HEK293 (cell line): ENCODE measurements at regions not wholly inside any gene's neighbourhood (a gene's known extent, or its start where the extent isn't known, plus 50 kb on each side); places are given as distances from the start of the nearest gene placed in this dataset.

Experiments used
- CTCF ChIA-PET: fragments of 350-600 bp; formaldehyde crosslinking; extraction: SDS; loops from one replicate; lab custom pipeline; 2021; ENCODE audit warnings: antibody characterized with exemption; lab: Yijun Ruan, JAX
- POLR2A ChIA-PET: fragments of 300-600 bp; formaldehyde crosslinking; extraction: SDS; loops from one replicate; lab custom pipeline; 2020; ENCODE audit warnings: antibody characterized with exemption, inconsistent platforms; lab: Yijun Ruan, JAX
- H3K27ac ChIP-seq: fragments of 200-500 bp; sonication (Bioruptor generic); 2 replicates; pipeline ENCODE4 v1.5.1; 2014; ENCODE audit warnings: low read depth, low read length, control low read depth, inconsistent platforms; ENCODE audit errors: extremely low read depth
- H3K36me3 ChIP-seq, 2 experiments: fragments of 200-500 bp in 1 of 2; sonication (Bioruptor generic) in 1 of 2; 1 replicate in 1 of 2; 2 replicates in 1 of 2; pipeline ENCODE4 v1.5.1; 2014 to 2017; ENCODE audit warnings: inconsistent platforms in 2 of 2, low read length in 2 of 2; ENCODE audit not compliant: control insufficient read depth in 2 of 2, insufficient read depth in 1 of 2
- H3K4me1 ChIP-seq: fragments of 200-500 bp; sonication (Bioruptor generic); 2 replicates; pipeline ENCODE4 v1.5.1; 2014; ENCODE audit warnings: mild to moderate bottlenecking, low read length, inconsistent platforms; ENCODE audit not compliant: control insufficient read depth, insufficient read depth
- H3K4me3 ChIP-seq: 2 replicates; pipeline ENCODE4 v1.5.1; 2011; ENCODE audit warnings: low read depth, mild to moderate bottlenecking, control low read depth, low read length, moderate library complexity
- H3K9me3 ChIP-seq: fragments of 200-500 bp; sonication (Bioruptor generic); 2 replicates; pipeline ENCODE4 v1.5.1; 2014; ENCODE audit warnings: low read depth, low read length, inconsistent platforms; ENCODE audit not compliant: control insufficient read depth, insufficient read depth
- ATF2 ChIP-seq: fragments of 450-650 bp; formaldehyde crosslinking; IDR thresholded peaks from 2 replicates; pipeline ENCODE4 v1.5.1; 2016; ENCODE audit warnings: missing biosample characterization, missing genetic modification characterization, low read depth
- BCL11B ChIP-seq: fragments of 450-650 bp; formaldehyde crosslinking; IDR thresholded peaks from 2 replicates; pipeline ENCODE4 v1.5.1; 2016; ENCODE audit warnings: low read depth, missing biosample characterization, missing genetic modification characterization
- CTCF ChIP-seq: fragments of 450-650 bp; formaldehyde crosslinking; IDR thresholded peaks from 2 replicates; pipeline ENCODE4 v1.5.1; 2016; ENCODE audit warnings: missing biosample characterization, missing genetic modification characterization
- HIC1 ChIP-seq: fragments of 450-650 bp; formaldehyde crosslinking; IDR thresholded peaks from 2 replicates; pipeline ENCODE4 v1.5.1; 2016; ENCODE audit warnings: missing biosample characterization, missing genetic modification characterization
- KLF10 ChIP-seq: fragments of 450-650 bp; IDR thresholded peaks from 2 replicates; pipeline ENCODE4 v1.5.1; 2018; ENCODE audit warnings: missing biosample characterization, mild to moderate bottlenecking, missing genetic modification characterization
- KLF16 ChIP-seq: fragments of 450-650 bp; formaldehyde crosslinking; IDR thresholded peaks from 2 replicates; pipeline ENCODE4 v1.5.1; 2017; ENCODE audit warnings: missing biosample characterization, missing genetic modification characterization
- OVOL3 ChIP-seq: fragments of 450-650 bp; formaldehyde crosslinking; IDR thresholded peaks from 2 replicates; pipeline ENCODE4 v1.5.1; 2016; ENCODE audit warnings: missing biosample characterization, missing genetic modification characterization
- ZBTB26 ChIP-seq: fragments of 450-650 bp; formaldehyde crosslinking; optimal IDR thresholded peaks from 2 replicates; pipeline ENCODE3; 2016; ENCODE audit warnings: missing biosample characterization, mild to moderate bottlenecking, missing genetic modification characterization
- ZNF184 ChIP-seq: fragments of 450-650 bp; IDR thresholded peaks from 2 replicates; pipeline ENCODE4 v1.5.1; 2018; ENCODE audit warnings: missing biosample characterization, mild to moderate bottlenecking, missing genetic modification characterization
- ZNF248 ChIP-seq: fragments of 450-650 bp; formaldehyde crosslinking; IDR thresholded peaks from 2 replicates; pipeline ENCODE4 v1.5.1; 2017; ENCODE audit warnings: missing biosample characterization, missing genetic modification characterization
- ZNF266 ChIP-seq: fragments of 450-650 bp; formaldehyde crosslinking; IDR thresholded peaks from 2 replicates; pipeline ENCODE4 v1.5.1; 2016; ENCODE audit warnings: missing biosample characterization, missing genetic modification characterization, low read depth
- ZNF280C ChIP-seq: fragments of 450-650 bp; formaldehyde crosslinking; IDR thresholded peaks from 2 replicates; pipeline ENCODE4 v1.5.1; 2016; ENCODE audit warnings: missing biosample characterization, missing genetic modification characterization
- ZNF510 ChIP-seq: fragments of 450-650 bp; formaldehyde crosslinking; IDR thresholded peaks from 2 replicates; pipeline ENCODE4 v1.5.1; 2018; ENCODE audit warnings: mild to moderate bottlenecking, missing genetic modification characterization, missing biosample characterization; ENCODE audit not compliant: insufficient replicate concordance
- ZNF548 ChIP-seq: fragments of 450-650 bp; formaldehyde crosslinking; IDR thresholded peaks from 2 replicates; pipeline ENCODE4 v1.5.1; 2016; ENCODE audit warnings: missing biosample characterization, missing genetic modification characterization
- ZNF549 ChIP-seq: fragments of 450-650 bp; IDR thresholded peaks from 2 replicates; pipeline ENCODE4 v1.5.1; 2018; ENCODE audit warnings: missing biosample characterization, missing genetic modification characterization, mild to moderate bottlenecking, inconsistent platforms, moderate library complexity
- ZNF580 ChIP-seq: fragments of 450-650 bp; formaldehyde crosslinking; IDR thresholded peaks from 2 replicates; pipeline ENCODE4 v1.5.1; 2016; ENCODE audit warnings: missing biosample characterization, missing genetic modification characterization
- ZNF660 ChIP-seq: fragments of 450-650 bp; IDR thresholded peaks from 2 replicates; pipeline ENCODE4 v1.5.1; 2018; ENCODE audit warnings: missing biosample characterization, mild to moderate bottlenecking, missing genetic modification characterization
- ZNF776 ChIP-seq: fragments of 450-650 bp; formaldehyde crosslinking; IDR thresholded peaks from 2 replicates; pipeline ENCODE4 v1.5.0; 2017; ENCODE audit warnings: missing biosample characterization, missing genetic modification characterization, borderline replicate concordance

- H3K36me3 ChIP-seq: no peaks in the 10 kb centered on the region
- H3K9me3 ChIP-seq: no peaks in the 10 kb centered on the region
- no peak overlapping the region for H3K27ac ChIP-seq
- TF ChIP-seq ATF2 (tag by site-specific recombination) (no peak), KLF16 (no peak), ZNF266 (tag by site-specific recombination) (no peak), ZNF660 (tag by site-specific recombination) (no peak), ZNF549 (no peak), CTCF (no peak), BCL11B (no peak), ZNF510 (no peak), ZNF280C (tag by site-specific recombination) (no peak), ZNF548 (tag by site-specific recombination) (no peak), HIC1 (tag by site-specific recombination) (no peak), ZBTB26 (tag by site-specific recombination) (no peak), KLF10 (no peak), ZNF248 (tag by site-specific recombination) (no peak), ZNF580 (tag by site-specific recombination) (no peak), OVOL3 (tag by site-specific recombination) (no peak), ZNF776 (tag by site-specific recombination) (no peak), ZNF184 (tag by site-specific recombination) (no peak)
- POLR2A ChIA-PET: no interaction called here
- no peaks in the 10 kb centered on the region for H3K4me1 ChIP-seq
- CTCF ChIA-PET: no interaction called here
- no peak overlapping the region for H3K4me3 ChIP-seq
Observed at GRCh38 chr4:134533068-134533467, 331.5 kb upstream of the PABPC4L start.
